ENCODE measurements at regions not wholly inside any gene's neighbourhood (a gene's known extent, or its start where the extent isn't known, plus 50 kb on each side); places are given as distances from the start of the nearest gene placed in this dataset.

GRCh38 chr2:234309431-234309830, 187.4 kb downstream of the ARL4C start:
- no peak for TF ChIP-seq CTCF (IDR thresholded peaks at IDR 0.05)
- TF ChIP-seq POLR2A (IDR thresholded peaks at IDR 0.05) = no peak

Measured in thyroid gland (tissue), 4 donors.